Stomach (tissue), 8 donors: ENCODE measurements at regions not wholly inside any gene's neighbourhood (a gene's known extent, or its start where the extent isn't known, plus 50 kb on each side); places are given as distances from the start of the nearest gene placed in this dataset.

Experiments
- DNase-seq, 2 donors: peaks; one replicate each; pipeline versions ENCODE4 v3.0.0 to v3.0.0-alpha.2; 2013 to 2019
- H3K27ac ChIP-seq, 5 donors: fragments of 200-600 bp in 4 of 5; sonication (generic) in 4 of 5; one replicate each; pipeline ENCODE4 v1.5.1; 2013 to 2019; ENCODE audit warnings: mild to moderate bottlenecking in 1 of 5, moderate library complexity in 1 of 5
- H3K27me3 ChIP-seq, 3 donors: fragments of 200-600 bp; sonication (generic); one replicate each; pipeline ENCODE4 v1.5.1; 2017 to 2019; ENCODE audit warnings: mixed run types in 1 of 3
- H3K36me3 ChIP-seq, 4 donors: fragments of 200-600 bp; sonication (generic); 1 replicate in 3 of 4; 2 replicates in 1 of 4; pipeline ENCODE4 v1.5.1; 2016 to 2019
- H3K4me1 ChIP-seq, 4 donors: fragments of 200-600 bp; sonication (generic); one replicate each; pipeline ENCODE4 v1.5.1; 2016 to 2019
- H3K4me3 ChIP-seq, 4 donors: fragments of 200-600 bp; sonication (generic) in 3 of 4; one replicate each; pipeline ENCODE4 v1.5.1; 2016 to 2019; ENCODE audit warnings: mild to moderate bottlenecking in 1 of 4
- H3K9me3 ChIP-seq, 4 donors: fragments of 200-600 bp; sonication (generic); one replicate each; pipeline ENCODE4 v1.5.1; 2016 to 2019
- CTCF ChIP-seq, 7 experiments: fragments of 450-650 bp in 4 of 7; fragments of 200-600 bp in 3 of 7; sonication (generic) in 3 of 7; IDR thresholded peaks; one replicate each; pipeline ENCODE4 v1.5.1; 2016 to 2019; ENCODE audit warnings: antibody characterized with exemption in 7 of 7, control low read depth in 2 of 7, mild to moderate bottlenecking in 1 of 7
- EP300 ChIP-seq: sonication (generic); formaldehyde crosslinking; IDR thresholded peaks from one replicate; pipeline ENCODE4 v1.6.1; 2017; ENCODE audit warnings: antibody characterized with exemption
- POLR2A ChIP-seq, 4 donors: fragments of 450-650 bp; IDR thresholded peaks; one replicate each; pipeline ENCODE4 v1.6.1; 2016; ENCODE audit warnings: antibody characterized with exemption in 4 of 4, control low read depth in 2 of 4, mild to moderate bottlenecking in 1 of 4, moderate library complexity in 1 of 4
- POLR2AphosphoS5 ChIP-seq, 3 donors: sonication (generic); formaldehyde crosslinking; IDR thresholded peaks; one replicate each; pipeline ENCODE4 v1.6.1; 2016; ENCODE audit warnings: antibody characterized with exemption in 3 of 3
- WGBS, 5 donors: extraction: QIAGEN DNeasy Blood & Tissue Kit in 3 of 5; methylation state at CpG; one replicate each; pipeline versions ENCODE4 v1.1.5 to v1.1.7; 2013 to 2018; 5-methylcytosine and 5-hydroxymethylcytosine counted together
- intact Hi-C: fragments of 100-400 bp; cut with DNase I; formaldehyde crosslinking; loops from one replicate; pipeline ENCODE4 v1.15.1; 2023; ENCODE audit warnings: low total_unique reads
- donor health status: healthy with polysubstance abuse.
- donor health status: Bipolar disorder and iron deficiency.
- donor health status: healthy.

GRCh38 chr19:28402701-28403290 lies 810.2 kb downstream of the UQCRFS1 start:
- Histone ChIP-seq H3K9me3 (peaks cover 0 to 8% (median 3%) of the 10 kb centered on the region in 4 donors), H3K27ac (no peak overlapping the region), H3K36me3 (no peaks in the 10 kb centered on the region), H3K4me3 (no peak overlapping the region), H3K27me3 (peaks cover 0 to 35% (median 5%) of the 10 kb centered on the region in 3 donors), H3K4me1 (peaks cover 0 to 6% (median 0%) of the 10 kb centered on the region in 4 donors)
- intact Hi-C loops = no loop called here
- DNase-seq = no peak
- 49 to 85% (median 62%) methylated on average over 9 to 13 of the region's 13 CpGs for WGBS, 5 donors
- no peak for TF ChIP-seq EP300
- TF ChIP-seq POLR2AphosphoS5 (IDR thresholded peaks at IDR 0.05) = no peak
- TF ChIP-seq CTCF (IDR thresholded peaks at IDR 0.05) = no peak
- TF ChIP-seq POLR2A (IDR thresholded peaks at IDR 0.05) = no peak

GRCh38 chr19:28401739-28402424 lies 811.1 kb downstream of the UQCRFS1 start:
- DNase-seq = no peak
- no peak overlapping the region for H3K27ac ChIP-seq
- no peaks in the 10 kb centered on the region for H3K36me3 ChIP-seq
- intact Hi-C loops = no loop called here
- H3K4me3 ChIP-seq = no peak overlapping the region
- 53 to 67% (median 56%) methylated on average over 8 of the region's 8 CpGs for WGBS, 5 donors
- H3K27me3 ChIP-seq = peaks cover 0 to 35% (median 5%) of the 10 kb centered on the region in 3 donors
- H3K4me1 ChIP-seq = peaks cover 0 to 6% (median 0%) of the 10 kb centered on the region in 4 donors
- peaks cover 0 to 8% (median 3%) of the 10 kb centered on the region in 4 donors for H3K9me3 ChIP-seq
- TF ChIP-seq POLR2A (IDR thresholded peaks at IDR 0.05) = no peak
- no peak for TF ChIP-seq POLR2AphosphoS5 (IDR thresholded peaks at IDR 0.05)
- no peak for TF ChIP-seq EP300
- no peak for TF ChIP-seq CTCF (IDR thresholded peaks at IDR 0.05)

- 43 to 54% (median 49%) methylated on average over 5 of the region's 5 CpGs for WGBS, 5 donors
- intact Hi-C loops = no loop called here
- peaks cover 0 to 8% (median 3%) of the 10 kb centered on the region in 4 donors for H3K9me3 ChIP-seq
Measured at GRCh38 chr19:28400953-28401671, 811.8 kb downstream of the UQCRFS1 start.

More at GRCh38 chr19:28400953-28401671, 811.8 kb downstream of the UQCRFS1 start:
- DNase-seq = no peak
- no peak for TF ChIP-seq CTCF (IDR thresholded peaks at IDR 0.05)
- no peak for TF ChIP-seq POLR2A (IDR thresholded peaks at IDR 0.05)
- no peak for TF ChIP-seq POLR2AphosphoS5 (IDR thresholded peaks at IDR 0.05)
- TF ChIP-seq EP300 = no peak
- H3K27ac ChIP-seq = no peak overlapping the region
- H3K4me1 ChIP-seq = peaks cover 0 to 6% (median 0%) of the 10 kb centered on the region in 4 donors
- no peak overlapping the region for H3K4me3 ChIP-seq
- H3K27me3 ChIP-seq = peaks cover 0 to 33% (median 5%) of the 10 kb centered on the region in 3 donors
- H3K36me3 ChIP-seq = no peaks in the 10 kb centered on the region
